HL-60 (cell line): ENCODE measurements at regions not wholly inside any gene's neighbourhood (a gene's known extent, or its start where the extent isn't known, plus 50 kb on each side); places are given as distances from the start of the nearest gene placed in this dataset.

Experiments
- DNase-seq, 2 experiments: peaks; one replicate each; pipeline ENCODE4 v3.0.0-alpha.2; 2010 to 2020; ENCODE audit warnings: low read depth in 1 of 2, low spot score in 1 of 2
- H3K27ac ChIP-seq: fragments of 250-450 bp; sonication (Bioruptor Pico); replicated peaks from 2 replicates; pipeline ENCODE4 v1.5.1; 2020; ENCODE audit warnings: mild to moderate bottlenecking, moderate library complexity
- H3K27me3 ChIP-seq: fragments of 250-450 bp; sonication (Bioruptor Pico); 2 replicates; pipeline ENCODE4 v1.5.1; 2021; ENCODE audit warnings: mild to moderate bottlenecking, moderate library complexity; ENCODE audit not compliant: insufficient read depth, poor library complexity, severe bottlenecking
- H3K4me3 ChIP-seq: replicated peaks from 2 replicates; pipeline ENCODE4 v1.5.1; 2011; ENCODE audit warnings: mild to moderate bottlenecking, control low read depth, low read length; ENCODE audit not compliant: insufficient read depth
- CTCF ChIP-seq: IDR thresholded peaks from one replicate; pipeline ENCODE4 v1.5.1; 2011; ENCODE audit warnings: low read length, control low read depth, inconsistent platforms; ENCODE audit not compliant: insufficient read depth
- GABPA ChIP-seq: IDR thresholded peaks from 2 replicates; pipeline ENCODE4 v1.6.1; 2012; ENCODE audit warnings: low read depth
- POLR2AphosphoS5 ChIP-seq: IDR thresholded peaks from 2 replicates; pipeline ENCODE4 v1.6.1; 2012; ENCODE audit warnings: low read depth
- REST ChIP-seq: IDR thresholded peaks from 2 replicates; pipeline ENCODE4 v1.6.1; 2012; ENCODE audit warnings: low read depth; ENCODE audit not compliant: insufficient replicate concordance
- SPI1 ChIP-seq: IDR thresholded peaks from 2 replicates; pipeline ENCODE4 v1.6.1; 2012; ENCODE audit warnings: low read depth, mild to moderate bottlenecking, borderline replicate concordance

- no peak for TF ChIP-seq REST
- TF ChIP-seq CTCF = no peak
- no peak for TF ChIP-seq SPI1
- TF ChIP-seq POLR2AphosphoS5 = no peak
- no peak for TF ChIP-seq GABPA
Observed at GRCh38 chr2:76274160-76274559, 563.4 kb upstream of the GCFC2 start.

GRCh38 chr2:76270096-76270710 is 559.5 kb upstream of the GCFC2 start:
- Histone ChIP-seq H3K4me3 (no peak overlapping the region), H3K27me3 (no peaks in the 10 kb centered on the region)

More at GRCh38 chr2:76274160-76274559, 563.4 kb upstream of the GCFC2 start:
- no peak overlapping the region for H3K4me3 ChIP-seq
- DNase-seq = no peak
- H3K27me3 ChIP-seq = no peaks in the 10 kb centered on the region
- H3K27ac ChIP-seq = no peak overlapping the region

More at GRCh38 chr2:76270096-76270710, 559.5 kb upstream of the GCFC2 start:
- H3K27ac ChIP-seq = no peak overlapping the region
- TF ChIP-seq GABPA = no peak
- TF ChIP-seq CTCF = no peak
- no peak for TF ChIP-seq SPI1
- no peak for TF ChIP-seq POLR2AphosphoS5
- no peak for TF ChIP-seq REST
- DNase-seq = no peak
